Hepatocyte (in vitro differentiated cells): ENCODE measurements at regions not wholly inside any gene's neighbourhood (a gene's known extent, or its start where the extent isn't known, plus 50 kb on each side); places are given as distances from the start of the nearest gene placed in this dataset.

Experiments
- CTCF ChIP-seq: fragments of 200-600 bp; sonication (generic); IDR thresholded peaks from 2 replicates; pipeline ENCODE4 v1.5.1; 2016; ENCODE audit warnings: antibody characterized with exemption, mild to moderate bottlenecking; ENCODE audit not compliant: poor library complexity
- EZH2 ChIP-seq: fragments of 200-600 bp; sonication (generic); IDR thresholded peaks from 2 replicates; pipeline ENCODE4 v1.6.1; 2016; ENCODE audit warnings: antibody characterized with exemption, mild to moderate bottlenecking, borderline replicate concordance
- EZH2phosphoT487 ChIP-seq: fragments of 200-600 bp; sonication (generic); IDR thresholded peaks from one replicate; pipeline ENCODE4 v1.6.1; 2018; ENCODE audit warnings: antibody characterized with exemption, mild to moderate bottlenecking, low read depth, moderate library complexity; ENCODE audit not compliant: unreplicated experiment, severe bottlenecking

DNA sequence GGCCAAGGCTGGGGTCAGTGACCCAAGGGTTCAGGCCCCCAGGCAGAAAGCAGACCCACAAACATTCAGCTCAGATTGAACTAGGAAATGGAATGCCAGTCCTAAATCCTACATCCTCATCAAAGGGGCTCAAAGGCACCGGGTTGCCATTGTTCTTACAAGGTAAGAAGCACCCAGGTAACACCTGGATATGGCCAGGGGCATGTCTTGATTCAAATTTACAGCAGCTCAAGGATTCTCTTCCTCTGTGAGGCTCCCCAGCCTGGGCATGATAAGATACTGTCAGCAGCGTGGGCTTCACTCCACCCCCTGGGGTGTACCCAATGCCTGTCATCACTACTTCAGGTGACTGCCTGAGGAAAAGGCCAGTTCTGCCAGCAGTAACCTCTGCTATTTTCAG, 92.1 kb upstream of the FSTL4 start:
- TF ChIP-seq CTCF (no peak), EZH2 (no peak), EZH2phosphoT487 (no peak)
